DND-41 (cell line): ENCODE measurements at regions not wholly inside any gene's neighbourhood (a gene's known extent, or its start where the extent isn't known, plus 50 kb on each side); places are given as distances from the start of the nearest gene placed in this dataset.

Source experiments
- EZH2 ChIP-seq: IDR thresholded peaks from 3 replicates; pipeline ENCODE4 v1.6.1; 2012; ENCODE audit warnings: borderline replicate concordance, low read depth, mild to moderate bottlenecking, moderate library complexity, low read length, inconsistent platforms; ENCODE audit not compliant: severe bottlenecking
- TF ChIP-seq, protein P1 (sequence below): IDR thresholded peaks from 2 replicates; pipeline ENCODE4 v1.5.1; 2012; ENCODE audit warnings: borderline replicate concordance, low read length, moderate library complexity, mild to moderate bottlenecking; ENCODE audit not compliant: poor library complexity, severe bottlenecking; ENCODE audit errors: extremely low read depth

DNA sequence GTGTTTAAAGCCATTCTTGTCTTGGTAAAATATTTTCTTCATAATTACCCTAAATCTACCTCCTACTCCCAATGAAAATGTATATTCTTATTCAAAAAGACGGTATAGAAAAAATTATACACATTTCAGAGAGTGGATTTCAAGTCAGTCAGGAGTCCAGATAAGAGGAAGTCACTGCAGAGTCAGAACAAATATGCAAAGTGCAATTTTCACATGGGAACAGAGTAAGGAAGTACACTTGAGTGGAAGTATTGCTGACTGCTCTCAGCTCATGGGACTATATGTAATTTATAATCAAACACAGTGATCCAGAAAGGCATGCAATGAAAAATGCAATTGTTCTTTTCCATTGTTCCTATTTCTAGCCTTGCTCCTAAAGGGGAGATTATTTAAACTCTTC, 1128.0 kb downstream of the AACS start:
- TF ChIP-seq, protein P1, sequence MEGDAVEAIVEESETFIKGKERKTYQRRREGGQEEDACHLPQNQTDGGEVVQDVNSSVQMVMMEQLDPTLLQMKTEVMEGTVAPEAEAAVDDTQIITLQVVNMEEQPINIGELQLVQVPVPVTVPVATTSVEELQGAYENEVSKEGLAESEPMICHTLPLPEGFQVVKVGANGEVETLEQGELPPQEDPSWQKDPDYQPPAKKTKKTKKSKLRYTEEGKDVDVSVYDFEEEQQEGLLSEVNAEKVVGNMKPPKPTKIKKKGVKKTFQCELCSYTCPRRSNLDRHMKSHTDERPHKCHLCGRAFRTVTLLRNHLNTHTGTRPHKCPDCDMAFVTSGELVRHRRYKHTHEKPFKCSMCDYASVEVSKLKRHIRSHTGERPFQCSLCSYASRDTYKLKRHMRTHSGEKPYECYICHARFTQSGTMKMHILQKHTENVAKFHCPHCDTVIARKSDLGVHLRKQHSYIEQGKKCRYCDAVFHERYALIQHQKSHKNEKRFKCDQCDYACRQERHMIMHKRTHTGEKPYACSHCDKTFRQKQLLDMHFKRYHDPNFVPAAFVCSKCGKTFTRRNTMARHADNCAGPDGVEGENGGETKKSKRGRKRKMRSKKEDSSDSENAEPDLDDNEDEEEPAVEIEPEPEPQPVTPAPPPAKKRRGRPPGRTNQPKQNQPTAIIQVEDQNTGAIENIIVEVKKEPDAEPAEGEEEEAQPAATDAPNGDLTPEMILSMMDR = no peak
- TF ChIP-seq EZH2 = no peak
